AG04449 (cell line): ENCODE measurements at regions not wholly inside any gene's neighbourhood (a gene's known extent, or its start where the extent isn't known, plus 50 kb on each side); places are given as distances from the start of the nearest gene placed in this dataset.

Experiments used
- CTCF ChIA-PET: fragments of 350-600 bp; formaldehyde crosslinking; extraction: SDS; loops from one replicate; lab custom pipeline; 2021; ENCODE audit warnings: antibody characterized with exemption; lab: Yijun Ruan, JAX
- POLR2A ChIA-PET: fragments of 400-600, 350-600 bp; formaldehyde crosslinking; extraction: SDS; loops from one replicate; lab custom pipeline; 2020; ENCODE audit warnings: antibody characterized with exemption, inconsistent platforms; lab: Yijun Ruan, JAX
- DNase-seq: peaks from one replicate; pipeline ENCODE4 v3.0.0-alpha.2; 2010; ENCODE audit warnings: low read depth, low spot score
- H3K4me3 ChIP-seq: 2 replicates; pipeline ENCODE4 v1.5.1; 2011; ENCODE audit warnings: low read depth, mild to moderate bottlenecking, control low read depth, low read length
- TF ChIP-seq, protein P1 (sequence below): IDR thresholded peaks from one replicate; pipeline ENCODE4 v1.5.1; 2011; ENCODE audit warnings: mild to moderate bottlenecking, moderate library complexity, low read length, control low read depth, inconsistent platforms; ENCODE audit not compliant: insufficient read depth; ENCODE audit errors: missing control alignments

DNA sequence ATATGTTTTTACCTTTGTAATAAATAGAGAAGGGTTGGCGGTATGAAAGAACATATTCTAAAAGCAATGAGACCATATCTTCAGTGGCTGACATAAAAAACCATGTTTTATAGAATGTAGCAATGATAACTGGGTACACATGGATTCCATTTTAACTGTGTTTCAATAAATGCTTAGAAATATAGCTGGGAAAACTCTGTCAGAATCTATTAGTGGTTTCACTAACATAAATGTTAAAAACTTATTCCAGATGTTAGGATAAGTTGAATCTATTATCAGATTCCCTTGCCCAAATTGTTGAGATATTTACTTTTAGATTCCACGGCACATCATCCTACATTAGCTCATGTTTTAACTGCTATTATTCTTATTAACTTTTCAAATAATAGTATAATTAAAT, 772.2 kb upstream of the ALCAM start:
- TF ChIP-seq, protein P1, sequence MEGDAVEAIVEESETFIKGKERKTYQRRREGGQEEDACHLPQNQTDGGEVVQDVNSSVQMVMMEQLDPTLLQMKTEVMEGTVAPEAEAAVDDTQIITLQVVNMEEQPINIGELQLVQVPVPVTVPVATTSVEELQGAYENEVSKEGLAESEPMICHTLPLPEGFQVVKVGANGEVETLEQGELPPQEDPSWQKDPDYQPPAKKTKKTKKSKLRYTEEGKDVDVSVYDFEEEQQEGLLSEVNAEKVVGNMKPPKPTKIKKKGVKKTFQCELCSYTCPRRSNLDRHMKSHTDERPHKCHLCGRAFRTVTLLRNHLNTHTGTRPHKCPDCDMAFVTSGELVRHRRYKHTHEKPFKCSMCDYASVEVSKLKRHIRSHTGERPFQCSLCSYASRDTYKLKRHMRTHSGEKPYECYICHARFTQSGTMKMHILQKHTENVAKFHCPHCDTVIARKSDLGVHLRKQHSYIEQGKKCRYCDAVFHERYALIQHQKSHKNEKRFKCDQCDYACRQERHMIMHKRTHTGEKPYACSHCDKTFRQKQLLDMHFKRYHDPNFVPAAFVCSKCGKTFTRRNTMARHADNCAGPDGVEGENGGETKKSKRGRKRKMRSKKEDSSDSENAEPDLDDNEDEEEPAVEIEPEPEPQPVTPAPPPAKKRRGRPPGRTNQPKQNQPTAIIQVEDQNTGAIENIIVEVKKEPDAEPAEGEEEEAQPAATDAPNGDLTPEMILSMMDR: no peak
- no peak overlapping the region for H3K4me3 ChIP-seq
- POLR2A ChIA-PET: no interaction called here
- CTCF ChIA-PET: interaction anchor here (1.0 to 6.1 kb wide), 2 partner anchors 34 to 773 kb away, joined by 3 to 64 read pairs; partner anchors contain the start of gene ALCAM
- no peak for DNase-seq

DNA sequence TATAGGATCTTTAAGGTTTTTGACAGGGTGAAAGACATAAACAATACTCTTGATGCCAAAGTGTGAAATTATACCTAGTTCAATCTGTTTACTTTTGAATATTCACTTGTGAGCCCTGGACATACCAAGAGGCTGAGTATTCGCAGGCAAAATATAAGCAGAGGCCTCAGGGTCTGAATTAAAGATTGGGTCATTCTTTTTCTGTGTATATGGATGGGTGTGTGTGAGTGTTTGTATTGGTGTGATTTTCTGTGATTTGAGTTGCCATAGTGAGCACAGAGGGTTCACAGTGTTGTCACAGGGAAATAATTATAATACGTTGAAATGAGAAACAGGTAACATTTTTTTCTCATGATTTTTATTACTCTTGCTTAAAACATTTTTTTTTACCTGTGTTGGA, 770.7 kb upstream of the ALCAM start:
- TF ChIP-seq, protein P1: no peak
- CTCF ChIA-PET: interaction anchor here (0.7 to 6.1 kb wide), 13 partner anchors 9 to 926 kb away, joined by 3 to 64 read pairs (median 5); partner anchors contain the start of gene ALCAM
- POLR2A ChIA-PET: no interaction called here
- DNase-seq: no peak
- no peak overlapping the region for H3K4me3 ChIP-seq

DNA sequence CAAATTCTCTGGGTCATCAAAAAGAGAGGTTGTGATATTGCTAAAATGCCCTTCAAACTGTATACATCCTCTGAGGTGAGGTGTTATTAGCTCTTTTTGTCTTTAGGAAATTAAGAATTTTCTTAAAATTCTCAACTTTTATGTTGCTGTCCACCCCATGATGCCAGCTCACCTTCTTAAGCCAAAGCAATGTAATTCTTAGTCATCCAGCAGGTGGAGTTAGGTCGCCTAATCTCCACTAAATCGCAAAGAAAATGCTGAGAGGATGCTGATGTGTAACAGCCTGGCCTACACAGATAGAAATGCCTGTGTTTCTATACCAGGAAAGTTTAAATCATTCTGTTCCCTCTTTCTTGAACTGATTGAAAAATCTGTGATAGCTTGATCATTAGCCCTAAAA, 770.2 kb upstream of the ALCAM start:
- no peak overlapping the region for H3K4me3 ChIP-seq
- TF ChIP-seq, protein P1: peak; percentile 31
- peak; percentile 9 for DNase-seq
- ChIA-PET CTCF (interaction anchor here (0.7 to 6.1 kb wide), 16 partner anchors 8 to 926 kb away, joined by 3 to 64 read pairs (median 4); partner anchors contain the start of gene ALCAM), POLR2A (no interaction called here)

DNA sequence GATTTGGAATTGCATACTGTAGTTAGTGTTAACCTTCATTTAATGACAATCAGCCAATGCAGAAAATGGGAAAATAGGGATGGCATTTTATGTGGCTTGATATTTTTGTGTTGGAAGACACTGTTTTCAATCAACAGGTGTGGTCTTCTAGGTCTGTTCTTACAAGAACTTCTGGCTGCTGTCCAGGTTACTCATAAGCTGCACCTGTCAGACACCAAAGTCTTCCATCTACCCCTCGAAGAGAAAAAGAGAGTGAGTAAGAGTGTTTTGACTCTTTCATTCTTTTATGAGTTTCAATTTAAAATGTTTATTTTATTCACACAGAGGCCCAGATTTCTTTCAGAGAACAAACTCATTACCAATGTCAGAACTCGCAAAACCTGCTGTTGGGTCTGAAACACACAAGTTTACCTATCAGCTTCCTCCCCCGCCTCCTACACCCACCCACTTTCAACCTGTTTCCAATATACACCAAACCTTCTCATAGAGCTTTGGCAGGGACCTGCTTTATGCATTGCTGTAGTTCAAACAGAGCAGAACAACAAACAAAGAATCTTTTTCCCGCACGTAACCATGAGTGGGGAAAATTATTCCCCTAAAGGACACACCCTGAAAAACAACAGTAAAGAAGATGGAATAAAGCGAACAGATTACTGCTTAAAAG, 767.7 kb upstream of the ALCAM start:
- POLR2A ChIA-PET: no interaction called here
- CTCF ChIA-PET: interaction anchor here (0.7 to 6.1 kb wide), 3 partner anchors 138 to 769 kb away, joined by 3 to 64 read pairs (median 4); partner anchors contain the start of gene ALCAM
- TF ChIP-seq, protein P1: no peak
- no peak overlapping the region for H3K4me3 ChIP-seq
- DNase-seq: no peak

DNA sequence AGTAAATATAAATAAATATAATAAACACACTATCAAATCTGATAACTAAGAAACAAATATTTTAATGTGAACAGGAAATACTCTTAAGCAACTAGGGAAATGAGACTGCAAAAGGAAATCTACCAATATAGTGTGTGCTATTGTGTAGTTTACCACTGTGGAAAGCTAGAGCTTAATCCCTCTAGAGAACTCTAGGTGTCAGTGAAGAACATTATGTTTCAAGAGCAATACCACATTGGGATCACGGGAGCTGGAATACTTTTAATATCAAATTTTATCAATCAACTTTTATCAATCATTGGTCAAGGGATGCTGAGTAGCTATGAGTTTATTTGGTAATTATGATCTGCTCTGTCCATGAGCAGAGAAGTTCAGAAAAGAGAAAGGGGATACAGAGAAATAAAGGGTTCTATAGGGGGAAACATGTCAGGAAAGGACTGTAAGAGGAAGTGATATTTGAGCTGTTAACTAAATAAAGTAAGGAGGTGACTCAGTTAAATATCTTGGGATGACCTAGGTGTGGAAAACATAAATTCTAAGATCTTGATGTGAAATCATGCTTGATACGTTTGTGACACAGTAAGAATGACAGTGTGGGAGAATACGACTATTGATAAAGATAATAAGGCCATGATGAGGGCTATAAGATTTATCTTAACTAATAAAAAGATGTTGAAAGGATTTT, 762.2 kb upstream of the ALCAM start:
- TF ChIP-seq, protein P1: peak; percentile 41
- H3K4me3 ChIP-seq: no peak overlapping the region
- ChIA-PET CTCF (interaction anchor here (0.7 to 2.1 kb wide), 15 partner anchors 8 to 923 kb away, joined by 3 to 9 read pairs (median 3); partner anchors contain the start of gene ALCAM), POLR2A (interaction anchor here (1.0 kb wide), 1 partner anchor 763 kb away, joined by 3 read pairs; the partner anchor contains the start of gene ALCAM)
- DNase-seq: no peak

DNA sequence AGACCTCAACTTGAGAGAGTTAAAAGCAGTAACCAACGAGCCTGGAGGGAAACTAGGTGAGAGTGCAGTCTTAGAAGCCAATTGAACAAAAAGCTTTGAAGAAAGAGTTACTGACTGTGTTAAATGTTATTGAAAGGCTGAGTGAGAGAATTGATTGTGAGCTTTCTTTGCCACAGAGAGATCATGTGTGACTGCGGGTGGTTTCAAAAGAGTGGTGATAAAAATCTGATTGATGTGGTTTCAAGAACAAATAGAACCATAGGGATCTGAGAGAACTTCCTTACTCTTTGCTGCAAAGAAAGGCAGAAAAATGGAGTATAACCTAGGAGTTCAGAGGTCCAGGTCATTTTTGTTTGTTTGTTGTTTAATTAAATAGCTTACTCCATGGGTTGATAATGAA, 759.9 kb upstream of the ALCAM start:
- POLR2A ChIA-PET: no interaction called here
- TF ChIP-seq, protein P1: no peak
- no peak for DNase-seq
- CTCF ChIA-PET: interaction anchor here (1.2 to 3.0 kb wide), 3 partner anchors 10 to 763 kb away, joined by 3 to 12 read pairs (median 4); no protein-coding TSS in a partner anchor
- H3K4me3 ChIP-seq: no peak overlapping the region
